GM10266 (cell line): ENCODE measurements at regions not wholly inside any gene's neighbourhood (a gene's known extent, or its start where the extent isn't known, plus 50 kb on each side); places are given as distances from the start of the nearest gene placed in this dataset.

Experiments used
- DNase-seq: peaks from one replicate; pipeline ENCODE4 v3.0.0; 2012; ENCODE audit errors: extremely low spot score
- CTCF ChIP-seq: IDR thresholded peaks from 2 replicates; pipeline ENCODE4 v1.5.1; 2012; ENCODE audit warnings: mild to moderate bottlenecking, low read depth; ENCODE audit not compliant: control insufficient read depth, insufficient read depth; ENCODE audit errors: missing control alignments

- DNase-seq, result no peak
- no peak for TF ChIP-seq CTCF
These were observed 118.1 kb downstream of the CCDC34 start for GRCh38 chr11:27244900-27245299.

- DNase-seq, result no peak
- no peak for TF ChIP-seq CTCF
These were observed 120.4 kb downstream of the CCDC34 start for GRCh38 chr11:27242591-27242990.

GRCh38 chr11:27241311-27242122, 121.5 kb downstream of the CCDC34 start:
- no peak for DNase-seq
- no peak for TF ChIP-seq CTCF

GRCh38 chr11:27239305-27239942, 123.6 kb downstream of the CCDC34 start:
- no peak for DNase-seq
- no peak for TF ChIP-seq CTCF

- no peak for TF ChIP-seq CTCF
- DNase-seq, result no peak
These were observed 124.2 kb downstream of the CCDC34 start for GRCh38 chr11:27238811-27239210.

- no peak for TF ChIP-seq CTCF
- no peak for DNase-seq
These were observed 125.4 kb downstream of the CCDC34 start for GRCh38 chr11:27237643-27238042.

- TF ChIP-seq CTCF, result no peak
- DNase-seq, result no peak
These were observed 128.1 kb downstream of the CCDC34 start for GRCh38 chr11:27234961-27235360.
